Left ventricle myocardium inferior (tissue), 1 donor: ENCODE measurements at regions not wholly inside any gene's neighbourhood (a gene's known extent, or its start where the extent isn't known, plus 50 kb on each side); places are given as distances from the start of the nearest gene placed in this dataset.

ENCODE experiments used
- DNase-seq: peaks from one replicate; pipeline ENCODE4 v3.0.0-alpha.2; 2020
- H3K27ac ChIP-seq: fragments of 200-600 bp; replicated peaks from 2 replicates; pipeline ENCODE4 v1.8.0; 2021
- H3K27me3 ChIP-seq: fragments of 200-600 bp; 2 replicates; pipeline ENCODE4 v1.8.0; 2021; ENCODE audit warnings: low read depth
- H3K36me3 ChIP-seq: fragments of 200-600 bp; 2 replicates; pipeline ENCODE4 v1.8.0; 2021
- H3K4me1 ChIP-seq: fragments of 200-600 bp; 2 replicates; pipeline ENCODE4 v1.8.0; 2021
- H3K4me3 ChIP-seq: fragments of 200-600 bp; 2 replicates; pipeline ENCODE4 v1.8.0; 2021; ENCODE audit warnings: mild to moderate bottlenecking, moderate library complexity
- H3K9me3 ChIP-seq: fragments of 200-600 bp; replicated peaks from 2 replicates; pipeline ENCODE4 v1.8.0; 2021
- CTCF ChIP-seq: fragments of 200-600 bp; IDR thresholded peaks from 2 replicates; pipeline ENCODE4 v1.8.0; 2021; ENCODE audit warnings: antibody characterized with exemption, mild to moderate bottlenecking, borderline replicate concordance
- intact Hi-C: fragments of 100-400 bp; cut with micrococcal nuclease; formaldehyde crosslinking; loops from one replicate; pipeline ENCODE4 v1.11.0; 2022
- donor health status: DM: no; HTN: yes; CAD: no; lungs with severe emphysema.

GRCh38 chrX:39883666-39884065 lies 214.1 kb downstream of the BCOR start:
- no peaks in the 10 kb centered on the region for H3K36me3 ChIP-seq
- peaks cover 4% of the 10 kb centered on the region for H3K4me1 ChIP-seq
- no peaks in the 10 kb centered on the region for H3K27me3 ChIP-seq
- DNase-seq, result no peak
- H3K9me3 ChIP-seq, result no peaks in the 10 kb centered on the region
- H3K4me3 ChIP-seq, result no peak overlapping the region
- no peak for TF ChIP-seq CTCF
- intact Hi-C loops, result no loop called here
- H3K27ac ChIP-seq, result no peak overlapping the region

GRCh38 chrX:39886282-39886681 lies 211.5 kb downstream of the BCOR start:
- Histone ChIP-seq H3K4me1 (peaks cover 4% of the 10 kb centered on the region), H3K36me3 (no peaks in the 10 kb centered on the region), H3K9me3 (no peaks in the 10 kb centered on the region), H3K27me3 (no peaks in the 10 kb centered on the region), H3K27ac (peak overlapping the region; percentile 52), H3K4me3 (no peak overlapping the region)
- TF ChIP-seq CTCF, result no peak
- peak; percentile 38 for DNase-seq
- intact Hi-C loops, result no loop called here

GRCh38 chrX:39888730-39889129 lies 209.0 kb downstream of the BCOR start:
- DNase-seq, result no peak
- no peak for TF ChIP-seq CTCF
- Histone ChIP-seq H3K36me3 (no peaks in the 10 kb centered on the region), H3K27me3 (no peaks in the 10 kb centered on the region), H3K4me1 (peaks cover 4% of the 10 kb centered on the region), H3K9me3 (no peaks in the 10 kb centered on the region), H3K27ac (no peak overlapping the region), H3K4me3 (no peak overlapping the region)
- intact Hi-C loops, result no loop called here

- no peak overlapping the region for H3K4me3 ChIP-seq
- H3K27ac ChIP-seq, result peak overlapping the region; percentile 70
- no peak for DNase-seq
- peaks cover 4% of the 10 kb centered on the region for H3K4me1 ChIP-seq
- no peaks in the 10 kb centered on the region for H3K27me3 ChIP-seq
- H3K36me3 ChIP-seq, result no peaks in the 10 kb centered on the region
- intact Hi-C loops, result no loop called here
- no peaks in the 10 kb centered on the region for H3K9me3 ChIP-seq
- no peak for TF ChIP-seq CTCF
Observed at GRCh38 chrX:39889704-39890103, 208.1 kb downstream of the BCOR start.

- Histone ChIP-seq H3K4me3 (no peak overlapping the region), H3K9me3 (no peaks in the 10 kb centered on the region), H3K27me3 (no peaks in the 10 kb centered on the region), H3K36me3 (no peaks in the 10 kb centered on the region), H3K27ac (peak overlapping the region; percentile 70), H3K4me1 (peaks cover 15% of the 10 kb centered on the region)
- no peak for DNase-seq
- intact Hi-C loops, result no loop called here
- no peak for TF ChIP-seq CTCF
Observed at GRCh38 chrX:39890807-39891206, 207.0 kb downstream of the BCOR start.

- Histone ChIP-seq H3K9me3 (no peaks in the 10 kb centered on the region), H3K27me3 (no peaks in the 10 kb centered on the region), H3K4me1 (peaks cover 17% of the 10 kb centered on the region), H3K4me3 (no peak overlapping the region), H3K36me3 (no peaks in the 10 kb centered on the region), H3K27ac (no peak overlapping the region)
- TF ChIP-seq CTCF, result no peak
- DNase-seq, result no peak
- intact Hi-C loops, result no loop called here
Observed at GRCh38 chrX:39891781-39892180, 206.0 kb downstream of the BCOR start.
